ENCODE measurements at regions not wholly inside any gene's neighbourhood (a gene's known extent, or its start where the extent isn't known, plus 50 kb on each side); places are given as distances from the start of the nearest gene placed in this dataset.

GRCh38 chr17:62882284-62882683, 74.2 kb upstream of the MARCHF10 start:
- DNase-seq (ENCODE audit: low read depth), result no peak

GRCh38 chr17:62880120-62880519, 72.0 kb upstream of the MARCHF10 start:
- DNase-seq (ENCODE audit: low read depth), result no peak

GRCh38 chr17:62876673-62877405, 68.7 kb upstream of the MARCHF10 start:
- DNase-seq (ENCODE audit: low read depth), result no peak

GRCh38 chr17:62876063-62876462, 67.9 kb upstream of the MARCHF10 start:
- no peak for DNase-seq (ENCODE audit: low read depth)

- DNase-seq (ENCODE audit: low read depth), result no peak
Measured at GRCh38 chr17:62875296-62875695, 67.2 kb upstream of the MARCHF10 start.

GRCh38 chr17:62871291-62871690, 63.2 kb upstream of the MARCHF10 start:
- no peak for DNase-seq (ENCODE audit: low read depth)

GRCh38 chr17:62870552-62870971, 62.4 kb upstream of the MARCHF10 start:
- no peak for DNase-seq (ENCODE audit: low read depth)

- no peak for DNase-seq (ENCODE audit: low read depth)
Measured at GRCh38 chr17:62870030-62870541, 62.0 kb upstream of the MARCHF10 start.

GRCh38 chr17:62868723-62869122, 60.6 kb upstream of the MARCHF10 start:
- DNase-seq (ENCODE audit: low read depth), result no peak

GRCh38 chr17:62868008-62868407, 59.9 kb upstream of the MARCHF10 start:
- DNase-seq (ENCODE audit: low read depth), result no peak

GRCh38 chr17:62867303-62867702, 59.2 kb upstream of the MARCHF10 start:
- DNase-seq (ENCODE audit: low read depth), result no peak

GRCh38 chr17:62866471-62866870, 58.4 kb upstream of the MARCHF10 start:
- no peak for DNase-seq (ENCODE audit: low read depth)

GRCh38 chr17:62865586-62865985, 57.5 kb upstream of the MARCHF10 start:
- no peak for DNase-seq (ENCODE audit: low read depth)

- DNase-seq (ENCODE audit: low read depth), result no peak
Measured at GRCh38 chr17:62862251-62862650, 54.1 kb upstream of the MARCHF10 start.

- no peak for DNase-seq (ENCODE audit: low read depth)
Measured at GRCh38 chr17:62860962-62861873, 53.1 kb upstream of the MARCHF10 start.

GRCh38 chr17:62859146-62859545, 51.0 kb upstream of the MARCHF10 start:
- DNase-seq (ENCODE audit: low read depth), result no peak

All from stimulated activated CD8-positive, alpha-beta memory T cell treated with anti-CD3 and anti-CD28 coated beads, Interleukin-4, amount 100 ng/mL, for 24 hours (primary cell).